ENCODE measurements at regions not wholly inside any gene's neighbourhood (a gene's known extent, or its start where the extent isn't known, plus 50 kb on each side); places are given as distances from the start of the nearest gene placed in this dataset.

- TF ChIP-seq CTCF (IDR thresholded peaks at IDR 0.05; ENCODE audit: insufficient read depth in 1 of 2, low read depth in 1 of 2, low read length in 1 of 2, severe bottlenecking in 1 of 2, unreplicated experiment in 1 of 2), result no peak
- H3K36me3 Mint-ChIP-seq (ENCODE audit: insufficient read depth, unreplicated experiment), result no peaks in the 10 kb centered on the region
- Histone ChIP-seq H3K4me3 (ENCODE audit: low read depth, low read length) (no peak overlapping the region), H3K27me3 (replicated peaks; ENCODE audit: control insufficient read depth, insufficient read depth, low read length) (no peaks in the 10 kb centered on the region), H3K36me3 (ENCODE audit: control insufficient read depth, insufficient read depth, low read length) (no peaks in the 10 kb centered on the region), H3K4me1 (peaks cover 19% of the 10 kb centered on the region), H3K9me3 (no peaks in the 10 kb centered on the region)
- ChIA-PET CTCF (interaction anchor here (0.6 kb wide), 1 partner anchor 13 kb away, joined by 3 read pairs; no protein-coding TSS in a partner anchor), POLR2A (no interaction called here)
- H3K4me1 Mint-ChIP-seq (ENCODE audit: low read depth, unreplicated experiment), result peaks cover 25% of the 10 kb centered on the region
- peaks cover 3% of the 10 kb centered on the region for H3K27me3 Mint-ChIP-seq (ENCODE audit: insufficient read depth, unreplicated experiment)
- H3K4me3 Mint-ChIP-seq (ENCODE audit: unreplicated experiment), result no peak overlapping the region
- no TSS peak for BruUV-seq (replicated peaks)
- peaks cover 24% of the 10 kb centered on the region for H3K9me3 Mint-ChIP-seq (ENCODE audit: unreplicated experiment)
- intact Hi-C loops (cut with micrococcal nuclease; ENCODE audit: unreplicated experiment), result no loop called here
- H3K27ac Mint-ChIP-seq (ENCODE audit: unreplicated experiment), result no peak overlapping the region
- DNase-seq, result no peak
Observed at GRCh38 chr10:84766923-84767322, 438.5 kb downstream of the CCSER2 start.

GRCh38 chr10:84768132-84768531, 439.7 kb downstream of the CCSER2 start:
- Mint-ChIP-seq H3K27me3 (ENCODE audit: insufficient read depth, unreplicated experiment) (peaks cover 3% of the 10 kb centered on the region), H3K4me3 (ENCODE audit: unreplicated experiment) (no peak overlapping the region), H3K36me3 (ENCODE audit: insufficient read depth, unreplicated experiment) (no peaks in the 10 kb centered on the region), H3K27ac (ENCODE audit: unreplicated experiment) (no peak overlapping the region), H3K9me3 (ENCODE audit: unreplicated experiment) (peaks cover 24% of the 10 kb centered on the region), H3K4me1 (ENCODE audit: low read depth, unreplicated experiment) (peaks cover 25% of the 10 kb centered on the region)
- Histone ChIP-seq H3K9me3 (no peaks in the 10 kb centered on the region), H3K27me3 (replicated peaks; ENCODE audit: control insufficient read depth, insufficient read depth, low read length) (no peaks in the 10 kb centered on the region), H3K4me1 (peaks cover 13% of the 10 kb centered on the region), H3K36me3 (ENCODE audit: control insufficient read depth, insufficient read depth, low read length) (no peaks in the 10 kb centered on the region), H3K4me3 (ENCODE audit: low read depth, low read length) (no peak overlapping the region)
- ChIA-PET CTCF (no interaction called here), POLR2A (no interaction called here)
- no peak for TF ChIP-seq CTCF (IDR thresholded peaks at IDR 0.05; ENCODE audit: insufficient read depth in 1 of 2, low read depth in 1 of 2, low read length in 1 of 2, severe bottlenecking in 1 of 2, unreplicated experiment in 1 of 2)
- no peak for DNase-seq
- no TSS peak for BruUV-seq (replicated peaks)
- intact Hi-C loops (cut with micrococcal nuclease; ENCODE audit: unreplicated experiment), result no loop called here

GRCh38 chr10:84770824-84771223, 442.4 kb downstream of the CCSER2 start:
- no peak for DNase-seq
- Mint-ChIP-seq H3K27me3 (ENCODE audit: insufficient read depth, unreplicated experiment) (peaks cover 3% of the 10 kb centered on the region), H3K27ac (ENCODE audit: unreplicated experiment) (no peak overlapping the region), H3K9me3 (ENCODE audit: unreplicated experiment) (peaks cover 18% of the 10 kb centered on the region), H3K36me3 (ENCODE audit: insufficient read depth, unreplicated experiment) (no peaks in the 10 kb centered on the region), H3K4me1 (ENCODE audit: low read depth, unreplicated experiment) (peaks cover 14% of the 10 kb centered on the region), H3K4me3 (ENCODE audit: unreplicated experiment) (no peak overlapping the region)
- CTCF ChIA-PET, result no interaction called here
- peaks cover 4% of the 10 kb centered on the region for H3K4me1 ChIP-seq
- TF ChIP-seq CTCF (IDR thresholded peaks at IDR 0.05; ENCODE audit: insufficient read depth in 1 of 2, low read depth in 1 of 2, low read length in 1 of 2, severe bottlenecking in 1 of 2, unreplicated experiment in 1 of 2), result no peak
- no TSS peak for BruUV-seq (replicated peaks)
- no peaks in the 10 kb centered on the region for H3K27me3 ChIP-seq (replicated peaks; ENCODE audit: control insufficient read depth, insufficient read depth, low read length)
- H3K9me3 ChIP-seq, result no peaks in the 10 kb centered on the region
- no peak overlapping the region for H3K4me3 ChIP-seq (ENCODE audit: low read depth, low read length)
- POLR2A ChIA-PET, result no interaction called here
- intact Hi-C loops (cut with micrococcal nuclease; ENCODE audit: unreplicated experiment), result no loop called here
- H3K36me3 ChIP-seq (ENCODE audit: control insufficient read depth, insufficient read depth, low read length), result no peaks in the 10 kb centered on the region

Data from Caco-2 (cell line).